Astrocyte (in vitro differentiated cells and primary cell): ENCODE measurements at regions not wholly inside any gene's neighbourhood (a gene's known extent, or its start where the extent isn't known, plus 50 kb on each side); places are given as distances from the start of the nearest gene placed in this dataset.

Experiments used
- EZH2 ChIP-seq: IDR thresholded peaks from 2 replicates; pipeline ENCODE4 v1.6.1; 2012; ENCODE audit warnings: mild to moderate bottlenecking, low read length, inconsistent platforms; ENCODE audit not compliant: insufficient read depth
- TF ChIP-seq, protein P1 (sequence below): IDR thresholded peaks from 2 replicates; pipeline ENCODE4 v1.5.1; 2011; ENCODE audit warnings: low read depth, mild to moderate bottlenecking, inconsistent platforms, low read length, moderate library complexity; ENCODE audit not compliant: insufficient read depth

DNA sequence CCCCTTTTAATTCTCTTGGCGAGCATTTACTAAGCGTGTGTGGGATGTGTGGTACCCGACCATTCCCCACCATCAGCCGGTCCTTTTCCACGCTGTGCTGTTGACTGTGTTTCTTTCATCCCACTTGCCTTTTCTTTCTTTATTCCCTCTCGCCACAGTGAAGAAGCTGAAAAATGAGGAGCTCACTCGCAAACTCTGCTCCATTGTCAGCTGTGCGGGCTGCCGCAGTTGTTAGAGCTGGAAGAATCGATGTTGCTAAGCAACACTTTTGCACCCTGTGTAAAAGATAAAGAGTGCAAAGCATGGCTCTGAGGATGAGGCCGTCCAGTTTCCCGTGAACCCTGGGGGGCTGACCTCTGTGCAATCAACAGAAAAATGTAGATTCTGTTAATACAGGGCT, 203.1 kb upstream of the NEBL start:
- TF ChIP-seq, protein P1, sequence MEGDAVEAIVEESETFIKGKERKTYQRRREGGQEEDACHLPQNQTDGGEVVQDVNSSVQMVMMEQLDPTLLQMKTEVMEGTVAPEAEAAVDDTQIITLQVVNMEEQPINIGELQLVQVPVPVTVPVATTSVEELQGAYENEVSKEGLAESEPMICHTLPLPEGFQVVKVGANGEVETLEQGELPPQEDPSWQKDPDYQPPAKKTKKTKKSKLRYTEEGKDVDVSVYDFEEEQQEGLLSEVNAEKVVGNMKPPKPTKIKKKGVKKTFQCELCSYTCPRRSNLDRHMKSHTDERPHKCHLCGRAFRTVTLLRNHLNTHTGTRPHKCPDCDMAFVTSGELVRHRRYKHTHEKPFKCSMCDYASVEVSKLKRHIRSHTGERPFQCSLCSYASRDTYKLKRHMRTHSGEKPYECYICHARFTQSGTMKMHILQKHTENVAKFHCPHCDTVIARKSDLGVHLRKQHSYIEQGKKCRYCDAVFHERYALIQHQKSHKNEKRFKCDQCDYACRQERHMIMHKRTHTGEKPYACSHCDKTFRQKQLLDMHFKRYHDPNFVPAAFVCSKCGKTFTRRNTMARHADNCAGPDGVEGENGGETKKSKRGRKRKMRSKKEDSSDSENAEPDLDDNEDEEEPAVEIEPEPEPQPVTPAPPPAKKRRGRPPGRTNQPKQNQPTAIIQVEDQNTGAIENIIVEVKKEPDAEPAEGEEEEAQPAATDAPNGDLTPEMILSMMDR = no peak
- TF ChIP-seq EZH2 = no peak
